ENCODE measurements at regions not wholly inside any gene's neighbourhood (a gene's known extent, or its start where the extent isn't known, plus 50 kb on each side); places are given as distances from the start of the nearest gene placed in this dataset.

- DNase-seq: no peak
Measured at GRCh38 chr2:103526757-103527156, 764.9 kb downstream of the TMEM182 start.

GRCh38 chr2:103527278-103527677, 765.4 kb downstream of the TMEM182 start:
- DNase-seq: no peak

- no peak for DNase-seq
Measured at GRCh38 chr2:103529798-103530502, 768.1 kb downstream of the TMEM182 start.

DNA sequence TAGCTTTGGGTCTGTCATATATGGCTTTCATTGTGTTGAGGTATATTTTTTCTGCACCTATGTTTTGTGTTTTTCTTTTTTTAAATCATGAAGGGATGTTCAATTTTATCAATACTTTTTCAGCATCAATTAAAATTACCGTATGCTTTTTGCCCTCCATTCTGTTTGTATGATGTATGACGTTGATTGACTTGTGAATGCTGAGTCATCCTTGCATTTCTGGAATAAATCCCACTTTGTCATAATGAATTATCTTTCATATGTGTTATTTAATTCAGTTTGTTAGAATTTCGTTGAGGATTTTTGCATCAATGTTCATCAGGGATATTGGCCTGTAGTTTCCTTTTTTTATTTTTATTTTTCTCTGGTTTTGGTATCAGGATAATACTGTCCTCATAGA, 790.9 kb downstream of the TMEM182 start:
- DNase-seq: no peak

DNA sequence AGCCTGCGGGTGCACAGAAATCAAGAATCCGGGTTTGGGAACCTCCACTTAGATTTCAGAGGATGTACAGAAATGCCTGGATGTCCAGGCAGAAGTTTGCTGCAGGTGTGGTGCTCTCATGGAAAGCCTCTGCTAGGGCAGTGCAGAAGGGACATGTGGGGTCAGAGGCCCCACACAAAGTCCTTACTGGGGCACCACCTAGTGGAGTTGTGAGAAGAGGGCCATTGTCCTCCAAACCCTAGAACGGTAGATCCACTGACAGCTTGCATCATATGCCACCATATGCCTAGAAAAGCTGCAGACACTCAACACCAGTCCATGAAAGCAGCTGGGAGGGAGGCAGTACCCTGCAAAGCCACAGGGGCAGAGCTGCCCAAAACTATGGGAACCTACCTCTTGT, 833.0 kb downstream of the TMEM182 start:
- DNase-seq: no peak

GRCh38 chr2:103605071-103605780, 843.4 kb downstream of the TMEM182 start:
- DNase-seq: no peak

- DNase-seq: no peak
Measured at GRCh38 chr2:103615611-103616105, 853.8 kb downstream of the TMEM182 start.

DNA sequence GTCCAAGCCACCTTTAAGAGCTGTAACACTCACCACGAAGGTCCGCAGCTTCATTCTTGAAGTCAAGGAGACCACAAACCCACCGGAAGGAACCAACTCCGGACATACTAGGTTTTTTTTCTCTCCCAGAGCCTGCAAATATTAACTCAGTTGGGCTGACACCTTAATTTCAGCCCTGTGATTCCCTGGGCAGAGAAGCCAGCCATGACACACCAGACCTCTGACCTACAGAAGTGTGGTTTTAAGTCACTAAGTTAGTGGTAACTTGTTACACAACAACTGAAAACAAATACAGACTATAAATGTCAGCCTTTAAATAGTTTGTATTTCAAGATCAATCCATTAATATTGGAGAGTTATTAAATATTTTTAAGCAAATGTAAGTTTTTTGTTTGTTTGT, 855.1 kb downstream of the TMEM182 start:
- DNase-seq: no peak

DNA sequence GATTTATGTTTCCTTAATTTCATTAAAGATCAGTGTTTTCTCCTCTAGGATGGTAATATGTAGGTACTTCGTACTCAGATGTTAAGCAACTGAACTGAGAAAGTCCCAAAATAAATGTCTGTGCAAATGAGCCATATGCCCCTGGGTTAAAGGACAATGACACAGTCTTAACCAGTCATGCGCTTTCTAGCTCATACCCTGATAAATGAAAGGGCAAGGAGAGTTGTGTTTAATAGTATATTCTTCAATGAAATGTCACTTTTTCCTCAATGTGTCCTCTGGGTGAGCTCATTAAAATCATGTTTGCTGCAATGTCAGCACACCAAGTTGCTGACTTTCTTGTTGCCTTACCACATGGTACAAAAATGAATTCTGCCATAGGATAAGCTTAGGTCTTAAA, 856.3 kb downstream of the TMEM182 start:
- DNase-seq: no peak

GRCh38 chr2:103627301-103627700, 865.5 kb downstream of the TMEM182 start:
- no peak for DNase-seq

DNA sequence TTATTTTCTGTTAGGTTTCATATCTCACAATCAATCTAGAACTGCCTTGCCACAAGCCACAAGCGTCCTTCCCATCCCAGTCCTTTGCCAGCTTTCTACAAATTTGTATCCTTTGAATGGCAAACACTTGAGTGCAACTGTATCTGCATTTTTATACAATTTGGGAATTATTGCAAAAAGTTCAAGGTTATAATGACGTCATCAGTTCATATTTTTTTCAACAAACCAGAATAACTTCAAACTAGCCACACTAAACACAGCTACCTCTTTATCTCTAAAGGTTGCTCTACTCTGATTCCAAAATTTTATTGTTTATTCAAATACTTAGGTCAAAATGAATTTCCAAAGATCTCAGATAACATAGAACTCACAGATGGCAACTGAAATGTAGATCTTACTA, 877.1 kb downstream of the TMEM182 start:
- DNase-seq: no peak

GRCh38 chr2:103656558-103656957, 894.7 kb downstream of the TMEM182 start:
- no peak for DNase-seq

DNA sequence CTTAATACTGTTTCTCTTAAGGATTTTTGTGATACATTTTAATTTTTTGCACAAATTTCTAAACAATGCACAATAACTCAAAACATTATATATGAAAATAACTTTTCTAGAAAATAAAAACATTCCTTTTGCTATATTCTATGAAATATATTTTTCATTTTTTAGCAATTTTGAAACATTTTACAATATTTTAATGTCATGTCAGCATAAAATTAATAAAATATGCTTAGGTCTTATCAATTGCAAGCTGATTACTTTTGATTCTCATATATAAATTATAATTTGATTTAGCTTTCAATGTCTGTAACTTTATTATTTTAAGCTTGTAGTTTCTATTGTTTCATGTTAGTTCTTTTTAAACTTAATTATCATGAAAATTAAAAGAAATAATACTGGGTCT, 898.7 kb downstream of the TMEM182 start:
- no peak for DNase-seq

DNA sequence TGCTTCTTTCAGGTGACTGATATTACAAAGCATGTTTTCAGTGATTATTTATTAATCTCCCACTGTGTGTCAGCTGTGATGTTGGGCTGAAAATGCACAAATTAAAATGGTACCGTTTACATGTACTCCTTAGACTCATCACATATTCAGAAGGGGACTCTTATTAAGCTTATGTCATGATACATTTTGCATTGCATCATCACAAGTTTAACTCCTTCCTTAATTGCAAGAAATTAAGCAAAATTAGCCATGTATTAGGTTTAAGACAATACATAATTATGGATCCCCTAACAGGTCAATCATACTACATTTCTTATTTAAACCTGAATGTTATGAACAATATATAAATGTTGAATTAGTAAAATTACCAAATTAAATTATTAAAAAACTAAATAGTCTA, 899.1 kb downstream of the TMEM182 start:
- no peak for DNase-seq

DNA sequence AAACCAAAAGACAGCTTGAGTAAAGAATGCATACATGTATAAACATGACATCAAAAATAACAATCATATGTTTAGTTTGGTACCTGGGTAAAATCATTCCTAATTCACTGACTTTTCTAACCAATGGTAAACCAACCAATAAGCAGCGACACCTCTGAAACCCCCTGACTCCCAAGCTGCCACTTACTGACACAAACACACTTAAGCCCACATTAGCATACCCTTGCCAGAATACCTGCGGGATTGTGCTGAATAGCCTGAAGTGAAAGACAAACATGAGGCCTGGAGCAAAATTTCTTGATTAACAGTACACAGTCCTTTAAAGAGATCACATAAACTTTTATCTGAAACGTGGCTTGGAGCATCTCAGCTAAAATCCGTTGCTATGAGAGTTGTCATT, 902.9 kb downstream of the TMEM182 start:
- DNase-seq: no peak

DNA sequence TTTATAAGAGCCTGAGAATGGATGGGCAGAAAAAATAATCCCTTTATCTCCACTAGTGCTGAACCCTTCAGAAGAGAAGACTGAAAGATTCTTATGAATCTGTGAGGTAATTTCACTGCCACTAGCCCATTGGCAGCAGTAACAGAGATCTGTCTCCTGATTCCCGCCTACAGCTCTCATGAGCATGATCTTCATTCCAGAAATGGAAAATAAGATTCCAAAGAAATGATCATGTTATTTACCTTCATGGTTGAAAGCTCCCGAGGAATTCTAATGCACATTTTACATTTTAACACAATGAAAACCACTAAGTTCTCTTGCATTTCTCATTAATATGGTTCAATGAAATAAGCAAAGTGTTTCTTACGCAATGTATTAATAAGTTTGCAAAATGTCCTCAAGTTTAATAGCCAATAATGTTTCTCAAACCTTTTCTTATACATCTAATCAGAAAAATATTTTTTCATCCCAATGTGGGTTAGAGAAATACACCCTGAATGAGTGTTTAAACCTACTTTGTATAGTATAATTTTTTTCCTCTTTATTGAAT, 905.6 kb downstream of the TMEM182 start:
- DNase-seq: no peak

DNA sequence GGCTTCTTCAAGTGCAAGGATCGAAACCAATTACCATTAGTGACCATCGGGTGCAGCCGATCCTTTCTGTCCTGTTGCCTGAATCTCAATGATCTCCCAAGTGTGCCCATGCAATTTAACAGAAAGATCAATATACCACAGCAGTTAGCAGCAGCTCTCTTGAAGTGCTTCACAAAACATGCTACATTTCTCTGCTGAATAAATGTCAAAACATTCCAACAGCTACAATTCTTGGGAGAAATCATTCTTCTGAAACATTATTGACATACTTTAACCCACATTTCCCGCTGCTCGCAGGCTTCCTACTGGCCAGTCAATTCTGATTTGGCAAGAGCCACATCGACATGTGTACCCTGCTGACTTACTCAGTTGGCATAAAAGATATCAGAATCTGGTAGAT, 907.7 kb downstream of the TMEM182 start:
- DNase-seq: no peak
